ENCODE measurements at regions not wholly inside any gene's neighbourhood (a gene's known extent, or its start where the extent isn't known, plus 50 kb on each side); places are given as distances from the start of the nearest gene placed in this dataset.

GRCh38 chr4:80127870-80128419 is 54.9 kb upstream of the ANTXR2 start:
- H2BK5ac ChIP-seq (ENCODE audit: low read depth, low read length) = no peak overlapping the region
- ChIA-PET POLR2A (ENCODE audit: partially characterized antibody) (no interaction called here), CTCF (ENCODE audit: partially characterized antibody) (interaction anchor here (1.2 to 1.4 kb wide), 2 partner anchors 24 to 33 kb away, joined by 3 read pairs; no protein-coding TSS in a partner anchor)
- no peak overlapping the region for H3K4ac ChIP-seq (replicated peaks; ENCODE audit: insufficient read length, low read depth, low read length)
- no peak overlapping the region for H4K8ac ChIP-seq (ENCODE audit: extremely low read depth, insufficient read depth, low read length)
- H2BK15ac ChIP-seq (ENCODE audit: low read length) = no peak overlapping the region
- no peaks in the 10 kb centered on the region for H3K4me1 ChIP-seq (replicated peaks in 1 of 4; ENCODE audit: control insufficient read depth in 3 of 4, insufficient read depth in 4 of 4, low read length in 3 of 4)
- no peaks in the 10 kb centered on the region for H3K27me3 ChIP-seq (replicated peaks in 1 of 4; ENCODE audit: control insufficient read depth in 3 of 4, extremely low read depth in 1 of 4, insufficient read depth in 3 of 4, low read length in 3 of 4)
- no peak overlapping the region for H4K91ac ChIP-seq (replicated peaks; ENCODE audit: insufficient read length, low read length)
- no peaks in the 10 kb centered on the region for H3K23me2 ChIP-seq (ENCODE audit: low read depth, low read length)
- H3K79me1 ChIP-seq (ENCODE audit: low read depth, low read length) = no peaks in the 10 kb centered on the region
- H3K79me2 ChIP-seq (ENCODE audit: control insufficient read depth in 1 of 2, insufficient read depth in 2 of 2, low read length in 2 of 2) = no peaks in the 10 kb centered on the region
- 91 to 100% methylated on average over 1 to 3 of the region's 3 CpGs for WGBS, 2 experiments (ENCODE audit: extremely low coverage in 1 of 2, insufficient coverage in 1 of 2, insufficient read length in 1 of 2, insufficient replicate concordance in 2 of 2, low coverage in 1 of 2, low lambda C conversion rate in 2 of 2, missing lambda C conversion rate in 1 of 2)
- H3K23ac ChIP-seq (ENCODE audit: insufficient read length) = no peak overlapping the region
- no peak overlapping the region for H3K4me3 ChIP-seq (ENCODE audit: extremely low read depth in 1 of 4, insufficient read depth in 2 of 4, low read depth in 3 of 4, low read length in 4 of 4)
- no peak overlapping the region for H2BK20ac ChIP-seq (ENCODE audit: low read length)
- no peak for FAIRE-seq
- H3K27ac ChIP-seq (ENCODE audit: low read depth, low read length) = no peak overlapping the region
- no peak overlapping the region for H2BK12ac ChIP-seq (ENCODE audit: low read depth, low read length)
- H3K14ac ChIP-seq (ENCODE audit: insufficient read length) = no peak overlapping the region
- no peak overlapping the region for H2AK5ac ChIP-seq (ENCODE audit: low read depth, low read length)
- no peaks in the 10 kb centered on the region for H3K36me3 ChIP-seq (ENCODE audit: control insufficient read depth in 2 of 4, insufficient read depth in 4 of 4, low read length in 3 of 4)
- H2BK120ac ChIP-seq (replicated peaks; ENCODE audit: low read depth, low read length) = no peak overlapping the region
- no peak overlapping the region for H3K18ac ChIP-seq (ENCODE audit: extremely low read depth, low read length)
- no peaks in the 10 kb centered on the region for H4K20me1 ChIP-seq (replicated peaks in 1 of 2; ENCODE audit: control insufficient read depth in 1 of 2, insufficient read depth in 2 of 2, low read length in 2 of 2)
- H3K9ac ChIP-seq (replicated peaks in 1 of 4; ENCODE audit: extremely low read depth in 1 of 4, low read depth in 3 of 4, low read length in 3 of 4) = no peak overlapping the region
- H2AFZ ChIP-seq (ENCODE audit: low read length) = 0 out of 2 replicates have a peak overlapping the region, but pooled peaks have one; percentile 47
- H3K9me3 ChIP-seq (ENCODE audit: insufficient read depth in 2 of 2, low read depth in 1 of 2, low read length in 1 of 2) = no peaks in the 10 kb centered on the region
- no peak overlapping the region for H4K5ac ChIP-seq (ENCODE audit: insufficient read length, low read depth, low read length)
- H3K56ac ChIP-seq (replicated peaks; ENCODE audit: insufficient read length, low read depth, low read length) = no peak overlapping the region
- no peak overlapping the region for H3K4me2 ChIP-seq (ENCODE audit: insufficient read depth in 1 of 2, low read depth in 2 of 2, low read length in 2 of 2)
- no peak for DNase-seq (ENCODE audit: low read depth in 1 of 2, low spot score in 2 of 2)
- TF ChIP-seq CREB1 (IDR thresholded peaks at IDR 0.05) = no peak
- no peak for TF ChIP-seq NANOG (IDR thresholded peaks at IDR 0.05; ENCODE audit: insufficient read depth, low read depth, low read length, poor library complexity, severe bottlenecking)
- no peak for TF ChIP-seq BRCA1 (IDR thresholded peaks at IDR 0.05; ENCODE audit: low read depth, low read length)
- TF ChIP-seq CBX8 (IDR thresholded peaks at IDR 0.05; ENCODE audit: borderline replicate concordance, low read depth, low read length) = no peak
- no peak for TF ChIP-seq ATF3 (IDR thresholded peaks at IDR 0.05; ENCODE audit: insufficient read depth, low read depth, low read length)
- TF ChIP-seq JUN (IDR thresholded peaks at IDR 0.05; ENCODE audit: low read depth, low read length) = no peak
- TF ChIP-seq MAFK (IDR thresholded peaks at IDR 0.05; ENCODE audit: low read depth, low read length) = no peak
